Cardiac muscle cell (in vitro differentiated cells and primary cell): ENCODE measurements at regions not wholly inside any gene's neighbourhood (a gene's known extent, or its start where the extent isn't known, plus 50 kb on each side); places are given as distances from the start of the nearest gene placed in this dataset.
A peak's percentile ranks its signal among the peaks of the same experiment; 100 is the strongest.
"Not testable (repeated sequence)": the region's sequence is repeated elsewhere in the genome, so short reads cannot be mapped to it uniquely, and the experiment has no call there.

ENCODE experiments used
- DNase-seq, 2 donors: peaks; one replicate each; pipeline versions ENCODE4 v3.0.0 to v3.0.0-alpha.2; 2010 to 2017; ENCODE audit warnings: low read depth in 1 of 2, low spot score in 1 of 2
- H3K27ac ChIP-seq: fragments of 200-600 bp; sonication (generic); 2 replicates; pipeline ENCODE4 v1.5.1; 2016
- H3K27me3 ChIP-seq: fragments of 200-600 bp; sonication (generic); 2 replicates; pipeline ENCODE4 v1.6.0; 2016; ENCODE audit warnings: control low read depth
- H3K36me3 ChIP-seq: fragments of 200-600 bp; sonication (generic); 2 replicates; pipeline ENCODE4 v1.5.1; 2016; ENCODE audit warnings: control low read depth
- H3K4me1 ChIP-seq: fragments of 200-600 bp; sonication (generic); 2 replicates; pipeline ENCODE4 v1.8.1; 2017; ENCODE audit warnings: low read depth, mild to moderate bottlenecking, mixed run types
- H3K4me3 ChIP-seq: fragments of 200-600 bp; sonication (generic); 2 replicates; pipeline ENCODE4 v1.5.1; 2016; ENCODE audit warnings: mild to moderate bottlenecking
- H3K9me3 ChIP-seq: fragments of 200-600 bp; sonication (generic); 2 replicates; pipeline ENCODE4 v1.5.1; 2017; ENCODE audit warnings: low read depth, mild to moderate bottlenecking, control low read depth
- CTCF ChIP-seq: IDR thresholded peaks from 2 replicates; pipeline ENCODE4 v1.5.1; 2012; ENCODE audit warnings: low read depth, mild to moderate bottlenecking, low read length

DNA sequence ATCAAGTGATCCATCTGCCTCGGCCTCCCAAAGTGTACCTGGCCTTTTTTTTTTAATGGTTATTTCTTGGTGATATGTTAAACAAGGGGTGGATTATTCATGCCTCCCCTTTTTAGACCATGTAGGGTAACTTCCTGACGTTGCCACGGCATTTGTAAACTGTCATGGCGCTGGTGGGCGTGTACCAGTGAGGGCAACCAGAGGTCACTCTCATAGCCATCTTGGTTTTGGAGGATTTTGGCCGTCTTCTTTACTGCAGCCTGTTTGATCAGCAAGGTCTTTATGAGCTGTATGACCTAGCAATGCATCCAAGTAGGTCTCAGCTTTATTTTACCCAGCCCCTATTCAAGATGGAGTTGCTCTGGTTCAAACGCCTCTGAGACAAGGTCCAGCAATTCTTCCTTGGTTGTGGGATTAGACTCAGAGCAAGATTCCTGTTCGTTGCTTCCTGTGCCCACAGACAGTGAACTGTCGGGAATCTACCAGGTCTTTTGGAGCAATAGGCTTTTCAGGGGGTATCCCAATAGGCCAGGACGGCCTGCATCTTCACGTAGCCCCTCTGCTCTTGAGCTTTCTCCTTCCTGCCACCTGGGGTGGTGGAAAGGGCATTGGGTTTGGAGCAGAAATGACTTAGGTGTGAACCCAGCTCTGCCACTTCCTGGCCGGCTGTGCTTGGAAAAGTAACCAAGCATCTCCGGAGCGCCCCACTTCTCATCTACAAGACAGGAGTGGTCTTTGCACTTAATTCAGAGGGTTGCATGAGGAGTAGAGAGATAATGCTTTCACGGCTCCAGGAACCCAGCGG lies 52.9 kb upstream of the SEC14L1 start:
- DNase-seq = no peak
- Histone ChIP-seq H3K27me3 (no peaks in the 10 kb centered on the region), H3K36me3 (no peaks in the 10 kb centered on the region), H3K4me1 (peaks cover 3% of the 10 kb centered on the region), H3K9me3 (no peaks in the 10 kb centered on the region), H3K4me3 (peak overlapping the region; percentile 67), H3K27ac (peak overlapping the region; percentile 3)
- TF ChIP-seq CTCF = no peak

GRCh38 chr17:77088455-77089123 lies 52.2 kb upstream of the SEC14L1 start:
- no peaks in the 10 kb centered on the region for H3K27me3 ChIP-seq
- peak overlapping the region; percentile 67 for H3K4me3 ChIP-seq
- TF ChIP-seq CTCF = peak; percentile 50
- H3K36me3 ChIP-seq = peaks cover 4% of the 10 kb centered on the region
- H3K27ac ChIP-seq = peak overlapping the region; percentile 86
- peaks cover 3% of the 10 kb centered on the region for H3K4me1 ChIP-seq
- peak; percentile 96 to 98 for DNase-seq
- no peaks in the 10 kb centered on the region for H3K9me3 ChIP-seq

DNA sequence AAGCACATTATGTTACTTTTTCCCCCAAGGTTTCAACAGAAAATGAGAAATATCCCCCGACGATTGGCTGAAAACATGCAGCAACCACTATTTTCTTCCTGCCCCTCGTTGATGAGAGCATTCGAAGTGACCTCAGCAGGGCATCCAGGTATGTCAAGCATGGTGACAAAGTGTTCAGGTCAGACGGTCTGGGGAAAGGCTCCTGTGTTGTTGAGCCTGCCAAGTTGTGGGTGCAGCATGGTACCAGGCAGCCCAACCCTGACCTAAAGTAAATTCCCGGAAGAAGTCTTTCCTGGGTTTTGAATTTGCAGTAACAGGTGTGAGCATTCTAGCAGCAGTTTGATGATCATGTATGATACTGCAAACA lies 51.7 kb upstream of the SEC14L1 start:
- no peak for DNase-seq
- Histone ChIP-seq H3K9me3 (no peaks in the 10 kb centered on the region), H3K4me3 (peak overlapping the region; percentile 67), H3K36me3 (peaks cover 6% of the 10 kb centered on the region), H3K4me1 (peaks cover 3% of the 10 kb centered on the region), H3K27ac (peak overlapping the region; percentile 86), H3K27me3 (no peaks in the 10 kb centered on the region)
- TF ChIP-seq CTCF = no peak

GRCh38 chr17:77089949-77090348 lies 50.8 kb upstream of the SEC14L1 start:
- H3K4me1 ChIP-seq, H3K36me3 ChIP-seq, DNase-seq, H3K27me3 ChIP-seq, H3K27ac ChIP-seq, H3K4me3 ChIP-seq, H3K9me3 ChIP-seq: not testable (repeated sequence)

DNA sequence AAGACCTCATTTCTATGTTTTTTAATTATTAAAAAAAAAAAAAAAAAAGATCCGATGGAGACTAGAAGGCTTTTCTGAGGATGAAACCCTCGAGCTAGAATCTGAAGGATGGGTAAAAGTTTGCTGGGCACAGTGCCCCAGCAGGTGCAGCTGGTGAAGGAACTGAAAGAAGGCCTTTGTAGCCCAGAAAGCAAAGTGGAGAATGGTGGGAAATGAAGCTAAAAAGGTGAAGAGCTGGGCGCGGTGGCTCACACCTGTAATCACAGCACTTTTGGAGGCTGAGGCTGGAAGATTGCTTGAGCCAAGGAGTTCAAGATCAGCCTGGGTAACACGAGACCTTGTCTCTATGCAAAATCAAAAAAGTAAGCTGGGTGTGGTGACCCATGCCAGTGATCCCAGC lies 50.3 kb upstream of the SEC14L1 start:
- peaks cover 6% of the 10 kb centered on the region for H3K36me3 ChIP-seq
- H3K27me3 ChIP-seq = no peaks in the 10 kb centered on the region
- no peak for DNase-seq
- TF ChIP-seq CTCF = no peak
- H3K27ac ChIP-seq = no peak overlapping the region
- no peak overlapping the region for H3K4me3 ChIP-seq
- H3K9me3 ChIP-seq = no peaks in the 10 kb centered on the region
- H3K4me1 ChIP-seq = peaks cover 11% of the 10 kb centered on the region
